Motor neuron (in vitro differentiated cells): ENCODE measurements at regions not wholly inside any gene's neighbourhood (a gene's known extent, or its start where the extent isn't known, plus 50 kb on each side); places are given as distances from the start of the nearest gene placed in this dataset.

Experiments
- ATAC-seq, 8 experiments: fragments of 200-7000 bp; cut with Tn5 transposase; replicated peaks in 6 of 8; 2 replicates each; pipeline ENCODE4 v1.8.0; 2021; ENCODE audit warnings: mild to moderate bottlenecking in 8 of 8, moderate library complexity in 8 of 8
- H3K27ac ChIP-seq, 2 donors: fragments of 250-450 bp; sonication (Bioruptor Pico); 2 replicates each; pipeline ENCODE4 v1.9.0; 2021; ENCODE audit warnings: antibody characterized with exemption in 2 of 2, mild to moderate bottlenecking in 2 of 2, moderate library complexity in 1 of 2
- H3K4me1 ChIP-seq, 2 donors: fragments of 250-450 bp; sonication (Bioruptor Pico); replicated peaks in 1 of 2; 2 replicates each; pipeline ENCODE4 v1.6.1; 2021; ENCODE audit warnings: antibody characterized with exemption in 2 of 2, mild to moderate bottlenecking in 2 of 2, moderate library complexity in 1 of 2
- H3K4me3 ChIP-seq, 5 donors: fragments of 250-450 bp; sonication (Bioruptor Pico); 2 replicates each; pipeline ENCODE4 v1.9.0; 2021; ENCODE audit warnings: antibody characterized with exemption in 5 of 5, mild to moderate bottlenecking in 5 of 5, moderate library complexity in 4 of 5
- WGBS, 10 experiments: fragments of 450-650 bp; shearing (Covaris generic); methylation state at CpG; one replicate each; pipeline ENCODE4 v1.0.0; 2022; 5-methylcytosine and 5-hydroxymethylcytosine counted together
- in situ Hi-C, 9 experiments: fragments of 400-800 bp; cut with MboI; loops; one replicate each; pipeline ENCODE4 v1.15.0; 2021; ENCODE audit warnings: low sequenced_read_pairs in 9 of 9, low pct_unique_long_range_greater_than_20kb in 2 of 9; ENCODE audit not compliant: unreplicated experiment in 9 of 9

DNA sequence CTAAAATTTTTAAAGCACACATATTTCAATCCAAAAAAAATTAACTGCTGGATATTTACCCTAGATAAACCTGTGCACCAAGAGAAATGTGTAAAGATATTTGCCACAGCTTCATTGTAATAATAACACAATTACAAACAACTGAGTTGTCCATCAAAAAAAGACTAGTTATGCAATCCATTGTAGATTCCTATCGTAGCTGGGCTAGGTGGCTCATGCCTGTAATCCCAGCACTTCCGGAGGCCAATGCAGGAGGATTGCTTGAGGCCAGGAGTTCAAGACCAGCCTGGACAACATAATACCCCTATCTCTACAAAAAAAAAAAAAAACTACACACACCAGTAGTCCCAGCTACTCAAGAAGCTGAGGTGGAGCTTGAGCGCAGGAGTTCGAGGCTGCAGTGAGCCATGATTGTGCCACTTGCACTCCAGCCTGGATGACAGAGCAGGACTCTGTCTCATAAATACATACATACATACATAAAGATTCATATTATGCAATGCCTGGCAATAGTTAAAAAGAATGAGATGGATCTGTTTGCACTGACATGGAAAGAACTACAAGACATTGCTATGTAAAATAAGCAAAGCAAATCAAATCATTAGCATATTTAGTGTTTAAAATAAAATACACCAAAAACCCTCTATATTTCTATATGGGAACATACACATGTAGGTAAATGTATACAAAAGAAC, 56.5 kb upstream of the CCDC28A start:
- ATAC-seq: peak in 4 of 8 experiments; percentile 46 to 97 (median 76)
- no peaks in the 10 kb centered on the region for H3K4me1 ChIP-seq
- in situ Hi-C loops: no loop called here
- no peak overlapping the region for H3K27ac ChIP-seq
- 0 to 96% (median 70%) methylated on average over 1 to 4 of the region's 4 CpGs; no CpG with 5 or more reads in 3 of the 10 experiments for WGBS, 10 experiments
- no peak overlapping the region for H3K4me3 ChIP-seq

DNA sequence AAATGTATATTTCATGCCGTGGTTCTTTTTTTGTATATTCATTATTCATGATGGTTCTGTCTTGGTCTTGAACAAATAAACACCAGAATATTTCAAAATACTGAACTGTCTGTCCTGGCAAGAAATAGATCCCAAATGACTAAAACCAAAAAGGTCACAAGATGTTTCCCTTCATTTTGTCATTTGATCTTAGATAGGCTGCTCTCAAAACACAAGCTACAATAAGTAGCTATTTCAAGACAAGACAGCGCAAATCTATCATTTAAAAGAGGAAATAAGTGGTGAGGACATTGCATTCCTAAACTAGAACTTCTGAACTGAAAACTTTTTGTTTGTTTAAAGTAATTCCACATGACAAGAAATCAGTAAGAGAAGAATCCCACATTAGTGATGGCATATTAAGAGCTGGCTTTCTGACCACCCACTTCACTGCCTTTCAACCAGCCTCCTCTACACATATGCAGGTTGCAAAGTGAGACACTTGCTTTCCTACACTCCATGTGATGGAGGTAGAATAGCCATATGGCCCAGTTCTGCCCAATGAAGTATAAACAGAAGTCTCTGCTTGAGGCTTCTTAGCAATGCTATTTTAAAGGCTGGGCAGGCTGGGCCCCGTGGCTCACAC, 54.4 kb upstream of the CCDC28A start:
- in situ Hi-C loops: no loop called here
- 0 to 100% (median 79%) methylated on average over 1 to 3 of the region's 3 CpGs; no CpG with 5 or more reads in 1 of the 10 experiments for WGBS, 10 experiments
- H3K27ac ChIP-seq: no peak overlapping the region
- ATAC-seq: no peak
- no peaks in the 10 kb centered on the region for H3K4me1 ChIP-seq
- H3K4me3 ChIP-seq: no peak overlapping the region

- no peak for ATAC-seq
- Histone ChIP-seq H3K4me3 (no peak overlapping the region), H3K27ac (no peak overlapping the region), H3K4me1 (no peaks in the 10 kb centered on the region)
- in situ Hi-C loops: no loop called here
- WGBS, 10 experiments: 60 to 100% (median 100%) methylated on average over 1 of the region's 1 CpG; no CpG with 5 or more reads in 7 of the 10 experiments
These were observed 53.8 kb upstream of the CCDC28A start for GRCh38 chr6:138719744-138720143.

DNA sequence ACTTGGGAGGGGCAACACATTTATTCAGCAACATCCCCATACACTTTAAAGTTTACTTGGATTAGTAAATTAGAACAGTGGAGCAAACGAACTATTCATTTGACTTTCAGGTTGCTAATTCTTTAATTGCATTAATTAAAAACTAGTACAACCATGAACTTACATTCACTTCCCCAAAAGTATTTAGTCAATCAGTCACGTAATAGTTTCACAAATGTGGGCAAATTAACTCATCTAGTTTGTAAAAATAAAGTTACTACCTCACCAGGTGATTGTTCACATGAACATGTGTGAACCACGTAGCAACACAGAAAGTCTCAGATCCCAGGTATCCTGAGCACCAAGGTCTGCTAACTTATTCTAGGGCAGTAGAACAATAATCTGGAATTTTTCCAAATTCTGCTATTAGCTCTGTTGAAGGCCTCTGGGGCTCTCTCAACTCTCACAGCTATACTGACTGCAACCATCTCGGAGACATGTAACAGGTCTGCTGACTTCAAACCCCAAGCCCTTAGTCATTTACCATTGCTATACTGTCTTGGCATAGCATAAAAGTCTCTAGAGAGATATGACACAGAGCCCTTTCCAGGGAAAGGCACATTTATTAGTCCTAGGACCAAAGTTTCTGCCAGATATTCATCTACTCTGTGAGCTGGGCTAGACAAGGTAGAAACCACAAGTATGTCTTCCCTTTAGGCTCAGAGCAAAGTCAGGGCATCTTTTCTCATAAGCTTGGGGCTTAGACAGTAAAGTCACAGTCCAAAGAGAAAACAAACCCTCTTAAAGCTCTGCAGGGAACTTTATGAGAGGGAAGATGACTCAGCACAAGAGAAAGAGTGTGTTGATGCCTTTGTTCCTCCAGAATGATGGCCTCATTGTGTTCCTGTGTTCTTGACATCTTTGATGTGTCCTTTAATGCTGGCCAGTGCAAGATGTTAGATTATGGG, 50.9 kb upstream of the CCDC28A start:
- Histone ChIP-seq H3K4me1 (no peaks in the 10 kb centered on the region), H3K4me3 (no peak overlapping the region), H3K27ac (no peak overlapping the region)
- in situ Hi-C loops: no loop called here
- 65 to 100% (median 87%) methylated on average over 1 to 4 of the region's 4 CpGs; no CpG with 5 or more reads in 1 of the 10 experiments for WGBS, 10 experiments
- ATAC-seq: peak in 6 of 8 experiments; percentile 29 to 50 (median 42)
